Lung (tissue), 11 donors: ENCODE measurements at regions not wholly inside any gene's neighbourhood (a gene's known extent, or its start where the extent isn't known, plus 50 kb on each side); places are given as distances from the start of the nearest gene placed in this dataset.

Source experiments
- ATAC-seq: fragments of 200-7000 bp; cut with Tn5 transposase; one replicate; pipeline ENCODE4 v1.9.1; 2020; ENCODE audit warnings: moderate number of reproducible peaks; ENCODE audit not compliant: insufficient read depth, low FRiP score
- DNase-seq, 3 donors: peaks; one replicate each; pipeline ENCODE4 v3.0.0-alpha.2; 2013 to 2017
- H3K27ac ChIP-seq, 2 donors: one replicate each; pipeline ENCODE4 v1.5.1; 2013; ENCODE audit warnings: mild to moderate bottlenecking in 2 of 2, moderate library complexity in 2 of 2, control low read depth in 1 of 2, inconsistent platforms in 1 of 2, low read depth in 1 of 2, low read length in 1 of 2
- H3K27me3 ChIP-seq, 3 donors: one replicate each; pipeline ENCODE4 v1.5.1; 2013; ENCODE audit warnings: low read length in 2 of 3; ENCODE audit not compliant: control insufficient read depth in 3 of 3, insufficient read depth in 3 of 3
- H3K36me3 ChIP-seq, 4 donors: one replicate each; pipeline ENCODE4 v1.5.1; 2013; ENCODE audit warnings: low read length in 4 of 4, mild to moderate bottlenecking in 1 of 4, moderate library complexity in 1 of 4; ENCODE audit not compliant: control insufficient read depth in 4 of 4, insufficient read depth in 4 of 4
- H3K4me1 ChIP-seq, 5 donors: one replicate each; pipeline ENCODE4 v1.5.1; 2013; ENCODE audit warnings: low read length in 5 of 5, mild to moderate bottlenecking in 2 of 5, moderate library complexity in 1 of 5; ENCODE audit not compliant: control insufficient read depth in 5 of 5, insufficient read depth in 5 of 5
- H3K4me3 ChIP-seq: one replicate; pipeline ENCODE4 v1.5.1; 2013; ENCODE audit warnings: mild to moderate bottlenecking, control low read depth, moderate library complexity
- H3K9ac ChIP-seq, 2 donors: one replicate each; pipeline ENCODE4 v1.5.1; 2013; ENCODE audit warnings: low read length in 2 of 2, control low read depth in 1 of 2; ENCODE audit not compliant: insufficient read depth in 1 of 2
- H3K9me3 ChIP-seq, 4 donors: one replicate each; pipeline ENCODE4 v1.5.1; 2013; ENCODE audit warnings: low read length in 3 of 4, mild to moderate bottlenecking in 1 of 4, moderate library complexity in 1 of 4; ENCODE audit not compliant: control insufficient read depth in 4 of 4, insufficient read depth in 3 of 4
- CTCF ChIP-seq: IDR thresholded peaks from 2 replicates; pipeline ENCODE4 v1.5.1; 2012; ENCODE audit warnings: mild to moderate bottlenecking; ENCODE audit errors: control extremely low read depth, extremely low read depth
- WGBS, 2 donors: extraction: QIAGEN DNeasy Blood & Tissue Kit; methylation state at CpG; one replicate each; pipeline ENCODE4 v1.1.7; 2013; 5-methylcytosine and 5-hydroxymethylcytosine counted together
- donor health status: control.
- donor health status: control.
- donor health status: Bipolar disorder and iron deficiency.
- donor health status: healthy.
- donor health status: DM: yes; HTN: yes; CAD: no.

GRCh38 chr9:1456301-1457024 lies 406.3 kb downstream of the DMRT2 start:
- H3K9me3 ChIP-seq, result no peaks in the 10 kb centered on the region
- TF ChIP-seq CTCF, result no peak
- ATAC-seq (no peak), DNase-seq (no peak)
- WGBS, 2 donors, result 66 to 72% methylated on average over 4 of the region's 4 CpGs
- H3K4me3 ChIP-seq, result no peak overlapping the region
- H3K27ac ChIP-seq, result no peak overlapping the region
- H3K9ac ChIP-seq, result no peak overlapping the region
- no peaks in the 10 kb centered on the region for H3K27me3 ChIP-seq
- peaks cover 0 to 1% (median 0%) of the 10 kb centered on the region in 5 donors for H3K4me1 ChIP-seq
- no peaks in the 10 kb centered on the region for H3K36me3 ChIP-seq

- ATAC-seq, result no peak
- no peaks in the 10 kb centered on the region for H3K36me3 ChIP-seq
- WGBS, 2 donors, result 86 to 88% methylated on average over 2 of the region's 2 CpGs
- H3K9ac ChIP-seq, result no peak overlapping the region
- no peaks in the 10 kb centered on the region for H3K27me3 ChIP-seq
- no peak for TF ChIP-seq CTCF
- DNase-seq, result no peak
- H3K9me3 ChIP-seq, result no peaks in the 10 kb centered on the region
- H3K4me3 ChIP-seq, result no peak overlapping the region
- no peak overlapping the region for H3K27ac ChIP-seq
- H3K4me1 ChIP-seq, result peaks cover 0 to 1% (median 0%) of the 10 kb centered on the region in 5 donors
Measured at GRCh38 chr9:1457460-1457859, 407.3 kb downstream of the DMRT2 start.

- H3K27ac ChIP-seq, result no peak overlapping the region
- DNase-seq (no peak), ATAC-seq (peak; percentile 59)
- H3K36me3 ChIP-seq, result no peaks in the 10 kb centered on the region
- no peaks in the 10 kb centered on the region for H3K27me3 ChIP-seq
- no peaks in the 10 kb centered on the region for H3K9me3 ChIP-seq
- no peak overlapping the region for H3K9ac ChIP-seq
- H3K4me1 ChIP-seq, result peaks cover 0 to 1% (median 0%) of the 10 kb centered on the region in 5 donors
- TF ChIP-seq CTCF, result no peak
- H3K4me3 ChIP-seq, result no peak overlapping the region
Measured at GRCh38 chr9:1458503-1458902, 408.3 kb downstream of the DMRT2 start.
